OCI-LY1 (cell line): ENCODE measurements at regions not wholly inside any gene's neighbourhood (a gene's known extent, or its start where the extent isn't known, plus 50 kb on each side); places are given as distances from the start of the nearest gene placed in this dataset.

Source experiments
- CTCF ChIP-seq: fragments of 200-600 bp; sonication (generic), shearing (Covaris generic); IDR thresholded peaks from 2 replicates; pipeline ENCODE4 v1.5.1; 2017; ENCODE audit warnings: mild to moderate bottlenecking, antibody characterized with exemption, low read length, moderate library complexity, mixed read lengths
- EZH2 ChIP-seq: fragments of 200-600 bp; sonication (generic), shearing (Covaris generic); IDR thresholded peaks from 2 replicates; pipeline ENCODE4 v1.8.0; 2017; ENCODE audit warnings: borderline replicate concordance, mixed run types, mild to moderate bottlenecking, antibody characterized with exemption, low read length, moderate library complexity, mixed read lengths

DNA sequence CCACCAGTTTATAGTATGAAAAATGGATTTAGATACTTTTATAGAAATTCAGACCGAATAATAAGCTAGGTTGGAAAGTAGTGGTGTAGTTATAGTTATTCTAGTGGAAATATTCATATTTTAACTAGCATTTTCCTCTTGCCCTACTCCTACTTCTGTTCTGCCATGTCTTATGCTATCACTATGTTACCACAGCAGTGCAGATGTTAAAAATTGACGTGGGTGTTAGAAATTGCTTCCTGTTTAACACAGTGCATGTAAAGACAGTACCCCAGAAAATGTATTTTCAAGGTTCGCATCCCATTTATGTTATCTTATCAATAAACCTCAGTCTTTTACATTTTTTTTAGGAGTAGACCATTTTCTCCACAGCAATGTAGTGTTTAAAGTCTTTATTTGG lies 774.2 kb upstream of the CDH10 start:
- TF ChIP-seq CTCF (no peak), EZH2 (no peak)
